Activated T-cell treated with anti-CD3 and anti-CD28 coated beads, Interleukin-2, amount 50 U/mL, for 4 hours (primary cell): ENCODE measurements at regions not wholly inside any gene's neighbourhood (a gene's known extent, or its start where the extent isn't known, plus 50 kb on each side); places are given as distances from the start of the nearest gene placed in this dataset.
"Not testable (repeated sequence)": the region's sequence is repeated elsewhere in the genome, so short reads cannot be mapped to it uniquely, and the experiment has no call there.

Experiments used
- ATAC-seq, 2 donors: fragments of 200-7000 bp; cut with Tn5 transposase; one replicate each; pipeline ENCODE4 v1.10.0; 2021
- DNase-seq: peaks from one replicate; pipeline ENCODE4 v3.0.0-alpha.2; 2020
- H3K27me3 Mint-ChIP-seq: one replicate; pipeline ENCODE4 v1.8.0; 2021; ENCODE audit warnings: low read depth, mixed read lengths
- H3K36me3 Mint-ChIP-seq: one replicate; pipeline ENCODE4 v1.8.0; 2022; ENCODE audit warnings: mixed read lengths; ENCODE audit not compliant: insufficient read depth
- H3K4me1 Mint-ChIP-seq: one replicate; pipeline ENCODE4 v1.8.0; 2021; ENCODE audit warnings: low read depth, mixed read lengths
- H3K4me3 Mint-ChIP-seq: one replicate; pipeline ENCODE4 v1.8.0; 2021; ENCODE audit warnings: mild to moderate bottlenecking, moderate library complexity, mixed read lengths
- H3K9me3 Mint-ChIP-seq: one replicate; pipeline ENCODE4 v1.8.0; 2021; ENCODE audit warnings: mixed read lengths

DNA sequence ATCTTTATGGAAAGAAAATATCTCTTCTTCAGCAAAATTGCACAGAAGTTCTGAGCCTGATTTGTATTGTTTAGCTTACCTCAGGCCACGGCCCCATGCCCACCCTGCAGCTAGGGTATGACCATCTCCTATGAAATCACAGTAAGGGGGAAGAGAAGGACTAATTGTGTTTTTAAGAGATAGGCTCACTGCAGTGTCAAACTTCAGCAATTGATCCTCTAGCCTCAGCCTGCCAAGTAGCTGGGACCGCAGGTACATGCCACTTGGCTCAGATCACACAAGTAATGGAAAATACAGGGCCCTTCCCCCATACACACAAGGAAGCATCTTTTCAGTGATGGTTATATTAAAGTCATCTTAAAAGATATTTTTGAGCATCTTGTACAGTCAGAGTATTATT lies 60.0 kb downstream of the DMAC1 start:
- no peaks in the 10 kb centered on the region for H3K27me3 Mint-ChIP-seq
- ATAC-seq = no peak
- no peak for DNase-seq
- no peaks in the 10 kb centered on the region for H3K4me1 Mint-ChIP-seq
- no peak overlapping the region for H3K4me3 Mint-ChIP-seq
- no peaks in the 10 kb centered on the region for H3K36me3 Mint-ChIP-seq
- H3K9me3 Mint-ChIP-seq = no peaks in the 10 kb centered on the region

DNA sequence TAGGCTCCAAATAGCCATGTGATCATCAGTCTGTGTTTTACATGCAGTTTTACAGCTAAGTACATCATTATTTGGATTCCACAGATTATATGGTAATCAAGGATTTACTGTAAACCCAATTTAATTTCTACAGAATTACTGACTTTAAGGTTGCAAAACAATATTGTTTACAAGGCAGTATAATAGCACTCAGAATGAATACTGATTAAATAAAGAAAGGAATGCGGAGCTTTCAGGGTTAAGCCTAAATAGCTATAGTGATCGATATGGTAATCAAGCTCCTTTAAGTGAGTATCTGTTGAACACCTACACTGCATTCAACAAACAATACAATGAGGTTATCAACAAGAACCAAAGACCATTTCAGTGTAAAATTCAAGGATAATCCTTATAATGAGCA lies 64.3 kb downstream of the DMAC1 start:
- H3K27me3 Mint-ChIP-seq = no peaks in the 10 kb centered on the region
- no peaks in the 10 kb centered on the region for H3K4me1 Mint-ChIP-seq
- no peak overlapping the region for H3K4me3 Mint-ChIP-seq
- DNase-seq (no peak), ATAC-seq (no peak)
- no peaks in the 10 kb centered on the region for H3K36me3 Mint-ChIP-seq
- H3K9me3 Mint-ChIP-seq = no peaks in the 10 kb centered on the region

DNA sequence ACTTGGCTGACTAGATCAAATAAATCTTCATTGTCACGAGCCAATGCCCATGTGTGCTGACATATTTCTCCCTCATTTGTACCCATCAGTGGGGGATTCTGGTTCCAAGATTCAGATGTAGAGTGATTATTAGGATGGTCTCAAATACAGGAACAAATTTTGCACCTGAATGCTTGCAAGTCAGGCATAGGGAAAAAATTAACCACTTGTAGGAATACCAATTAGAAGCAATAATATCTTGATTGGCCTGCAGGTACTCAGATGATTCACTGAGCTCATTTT lies 69.5 kb downstream of the DMAC1 start:
- Mint-ChIP-seq H3K4me1 (no peaks in the 10 kb centered on the region), H3K4me3 (no peak overlapping the region), H3K36me3 (no peaks in the 10 kb centered on the region), H3K9me3 (no peaks in the 10 kb centered on the region), H3K27me3 (no peaks in the 10 kb centered on the region)
- no peak for ATAC-seq
- no peak for DNase-seq

DNA sequence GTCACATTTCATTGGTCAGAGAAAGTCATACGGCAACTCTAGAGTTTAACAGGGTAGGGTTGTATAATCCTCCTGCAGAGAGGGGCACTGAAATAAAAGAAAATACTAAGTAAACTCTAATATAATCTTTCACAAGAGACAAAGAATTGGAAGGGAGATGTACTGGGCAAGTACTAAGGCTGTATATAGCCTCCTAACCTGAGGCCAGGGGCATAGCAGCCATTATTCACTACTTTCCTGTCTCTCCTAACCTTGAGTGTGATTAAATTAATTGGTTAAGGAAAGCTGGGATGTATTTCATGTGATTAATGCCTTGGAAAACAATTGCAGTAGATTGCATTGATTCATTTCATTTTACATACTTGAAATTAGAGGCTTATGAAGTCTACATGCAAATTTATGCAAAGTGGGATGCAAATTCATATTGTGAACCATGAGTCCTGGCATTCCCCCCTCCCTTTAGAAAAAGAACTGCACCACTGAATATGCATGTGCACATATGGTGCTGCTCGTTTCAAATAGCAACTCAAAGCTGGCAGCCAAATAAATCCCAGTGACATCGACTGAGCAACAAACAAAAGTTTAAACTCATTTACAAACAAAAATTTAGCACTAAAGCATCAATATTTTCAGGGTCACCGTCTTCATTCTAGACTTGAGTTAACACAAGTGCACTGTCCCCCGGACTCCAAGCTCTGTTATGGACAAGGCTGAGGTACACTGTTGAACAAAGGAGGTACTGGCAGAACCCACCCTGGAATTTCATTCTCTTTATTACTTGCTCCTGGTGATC lies 70.0 kb downstream of the DMAC1 start:
- no peak for DNase-seq
- Mint-ChIP-seq H3K9me3 (no peaks in the 10 kb centered on the region), H3K27me3 (no peaks in the 10 kb centered on the region), H3K4me3 (no peak overlapping the region), H3K36me3 (no peaks in the 10 kb centered on the region), H3K4me1 (no peaks in the 10 kb centered on the region)
- no peak for ATAC-seq

DNA sequence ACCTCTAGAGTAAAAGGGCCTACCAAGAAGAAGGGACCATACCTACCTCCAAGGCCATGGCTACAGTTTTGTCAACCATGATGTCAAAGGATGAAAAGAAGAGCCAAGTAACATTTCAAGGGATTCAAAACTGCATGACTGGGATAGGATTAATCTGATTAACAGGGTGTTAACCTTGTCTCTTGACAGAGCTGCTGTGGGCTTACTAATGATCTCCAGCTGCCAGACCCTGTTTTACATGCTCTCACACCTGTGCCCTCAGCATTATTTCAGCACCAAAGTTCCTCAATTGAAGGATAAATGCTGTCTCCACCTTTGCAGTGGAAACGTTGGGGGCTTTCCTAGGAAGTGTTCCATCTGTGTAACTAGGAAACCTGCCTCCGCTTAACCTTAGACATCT lies 78.3 kb downstream of the DMAC1 start:
- Mint-ChIP-seq H3K4me1 (no peaks in the 10 kb centered on the region), H3K36me3 (no peaks in the 10 kb centered on the region), H3K27me3 (no peaks in the 10 kb centered on the region), H3K4me3 (no peak overlapping the region), H3K9me3 (no peaks in the 10 kb centered on the region)
- no peak for DNase-seq
- no peak for ATAC-seq

DNA sequence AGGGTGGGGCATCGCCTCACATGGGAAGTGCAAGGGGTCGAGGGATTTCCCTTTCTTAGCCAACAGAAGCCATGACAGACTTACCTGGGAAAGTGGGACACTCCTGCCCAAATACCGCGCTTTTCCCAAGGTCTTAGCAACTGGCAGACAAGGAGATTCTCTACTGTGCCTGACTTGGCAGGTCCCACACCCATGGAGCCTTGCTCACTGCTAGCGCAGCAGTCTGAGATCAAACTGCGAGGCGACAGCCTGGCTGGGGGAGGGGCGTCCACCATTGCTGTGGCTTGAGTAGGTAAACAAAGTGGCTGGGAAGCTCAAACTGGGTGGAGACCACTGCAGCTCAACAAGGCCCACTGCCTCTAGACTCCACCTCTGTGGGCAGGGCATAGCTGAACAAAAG lies 86.5 kb downstream of the DMAC1 start:
- DNase-seq, H3K36me3 Mint-ChIP-seq, H3K4me1 Mint-ChIP-seq, ATAC-seq, H3K27me3 Mint-ChIP-seq, H3K4me3 Mint-ChIP-seq, H3K9me3 Mint-ChIP-seq: not testable (repeated sequence)

DNA sequence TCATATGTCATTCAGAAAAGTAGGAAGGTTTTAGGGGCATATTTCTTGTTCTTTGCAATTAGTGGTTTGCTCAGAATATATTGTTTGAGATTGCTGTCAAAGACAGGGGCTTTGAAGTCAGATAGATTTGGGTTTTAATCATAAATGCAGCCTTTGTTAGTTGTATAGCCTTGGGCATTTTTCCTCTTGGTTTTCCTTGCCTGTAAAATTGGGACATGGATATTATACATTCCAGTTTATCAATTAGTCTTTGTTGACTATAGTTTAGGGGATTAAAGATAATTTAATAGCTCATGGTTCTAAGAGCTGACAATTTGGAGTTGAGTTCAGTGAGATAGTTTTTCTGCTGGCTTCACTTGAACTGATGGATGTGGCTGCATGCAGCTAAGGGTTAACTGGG lies 88.9 kb downstream of the DMAC1 start:
- ATAC-seq (no peak), DNase-seq (no peak)
- H3K4me1 Mint-ChIP-seq = no peaks in the 10 kb centered on the region
- H3K27me3 Mint-ChIP-seq = no peaks in the 10 kb centered on the region
- no peak overlapping the region for H3K4me3 Mint-ChIP-seq
- H3K36me3 Mint-ChIP-seq = no peaks in the 10 kb centered on the region
- no peaks in the 10 kb centered on the region for H3K9me3 Mint-ChIP-seq

DNA sequence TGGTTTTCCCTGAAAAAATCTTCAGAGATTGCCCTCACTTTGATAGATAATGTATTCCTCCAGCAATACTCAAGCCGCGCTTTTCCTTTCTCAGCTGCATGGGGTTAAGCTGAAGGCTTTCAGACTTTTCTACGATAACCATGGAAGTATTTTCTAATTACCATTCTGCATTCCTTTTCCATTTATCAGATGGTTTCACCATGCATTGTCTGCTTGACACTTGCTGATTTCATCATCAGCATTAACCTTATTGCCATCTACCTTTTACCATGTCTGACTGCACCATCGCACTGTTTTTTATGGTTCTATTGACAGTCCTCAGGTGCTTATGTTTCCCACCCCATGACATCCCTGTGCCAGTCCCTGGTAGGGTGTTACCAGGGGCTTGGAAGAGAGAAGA lies 91.6 kb downstream of the DMAC1 start:
- Mint-ChIP-seq H3K4me3 (no peak overlapping the region), H3K9me3 (no peaks in the 10 kb centered on the region), H3K36me3 (no peaks in the 10 kb centered on the region), H3K4me1 (no peaks in the 10 kb centered on the region), H3K27me3 (no peaks in the 10 kb centered on the region)
- DNase-seq (no peak), ATAC-seq (no peak)

DNA sequence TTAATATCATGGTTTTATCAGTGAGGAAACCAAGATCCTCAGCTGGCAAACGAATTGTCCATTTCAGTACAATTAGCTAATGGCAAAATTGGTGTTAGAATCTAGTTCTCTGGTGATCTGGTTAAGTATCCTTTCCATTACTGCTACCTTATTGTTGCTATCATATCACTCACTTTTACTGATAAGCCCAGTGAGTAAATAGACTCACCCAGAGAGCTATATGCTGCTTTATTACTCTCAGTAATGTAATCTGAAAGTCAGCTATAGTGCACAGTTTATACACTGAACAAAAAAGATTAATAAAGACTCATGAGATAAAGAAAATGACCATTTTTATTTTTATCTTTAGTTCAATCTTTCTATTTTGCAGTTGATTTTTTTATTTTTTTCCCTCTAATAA lies 95.0 kb downstream of the DMAC1 start:
- no peaks in the 10 kb centered on the region for H3K4me1 Mint-ChIP-seq
- no peaks in the 10 kb centered on the region for H3K36me3 Mint-ChIP-seq
- H3K4me3 Mint-ChIP-seq = no peak overlapping the region
- no peak for ATAC-seq
- H3K27me3 Mint-ChIP-seq = no peaks in the 10 kb centered on the region
- H3K9me3 Mint-ChIP-seq = no peaks in the 10 kb centered on the region
- no peak for DNase-seq

DNA sequence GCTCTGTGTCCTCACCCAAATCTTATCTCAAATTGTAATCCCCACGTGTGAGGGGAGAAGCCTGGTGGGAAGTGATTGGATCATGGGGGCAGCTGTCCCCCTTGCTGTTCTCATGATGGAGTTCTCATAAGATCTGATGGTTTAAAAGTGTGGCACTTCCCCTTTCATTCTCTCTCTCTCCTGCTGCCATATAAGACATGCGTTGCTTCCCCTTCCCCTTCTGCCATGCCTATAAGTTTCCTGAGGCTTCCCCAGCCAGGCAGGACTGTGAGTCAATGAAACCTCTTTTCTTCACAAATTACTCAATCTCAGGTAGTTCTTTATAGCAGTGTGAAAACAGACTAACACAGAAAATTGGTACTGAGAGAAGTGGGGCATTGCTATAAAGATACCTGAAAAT lies 107.7 kb downstream of the DMAC1 start:
- H3K27me3 Mint-ChIP-seq = no peaks in the 10 kb centered on the region
- H3K4me3 Mint-ChIP-seq = no peak overlapping the region
- no peaks in the 10 kb centered on the region for H3K36me3 Mint-ChIP-seq
- H3K9me3 Mint-ChIP-seq = no peaks in the 10 kb centered on the region
- ATAC-seq (no peak), DNase-seq (no peak)
- no peaks in the 10 kb centered on the region for H3K4me1 Mint-ChIP-seq

DNA sequence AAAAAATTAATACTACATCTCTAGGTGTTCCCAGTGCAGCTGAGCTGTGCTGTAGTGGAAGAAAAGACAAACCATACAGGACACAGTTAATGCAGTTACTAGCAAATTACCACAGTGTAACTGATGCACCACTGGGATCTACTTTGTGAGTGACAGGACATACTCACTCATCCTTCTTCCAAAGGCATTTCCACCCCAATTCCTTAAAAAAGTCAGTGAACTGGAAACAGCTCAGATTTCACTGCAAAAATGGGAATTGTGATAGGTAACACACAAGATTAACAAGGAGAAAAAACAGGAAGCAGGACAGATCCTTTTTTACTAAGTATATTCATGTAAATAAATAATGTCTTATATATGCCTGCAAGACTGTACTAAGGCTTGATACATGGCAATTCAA lies 109.6 kb downstream of the DMAC1 start:
- ATAC-seq (no peak), DNase-seq (no peak)
- no peak overlapping the region for H3K4me3 Mint-ChIP-seq
- no peaks in the 10 kb centered on the region for H3K4me1 Mint-ChIP-seq
- H3K36me3 Mint-ChIP-seq = no peaks in the 10 kb centered on the region
- no peaks in the 10 kb centered on the region for H3K27me3 Mint-ChIP-seq
- no peaks in the 10 kb centered on the region for H3K9me3 Mint-ChIP-seq

DNA sequence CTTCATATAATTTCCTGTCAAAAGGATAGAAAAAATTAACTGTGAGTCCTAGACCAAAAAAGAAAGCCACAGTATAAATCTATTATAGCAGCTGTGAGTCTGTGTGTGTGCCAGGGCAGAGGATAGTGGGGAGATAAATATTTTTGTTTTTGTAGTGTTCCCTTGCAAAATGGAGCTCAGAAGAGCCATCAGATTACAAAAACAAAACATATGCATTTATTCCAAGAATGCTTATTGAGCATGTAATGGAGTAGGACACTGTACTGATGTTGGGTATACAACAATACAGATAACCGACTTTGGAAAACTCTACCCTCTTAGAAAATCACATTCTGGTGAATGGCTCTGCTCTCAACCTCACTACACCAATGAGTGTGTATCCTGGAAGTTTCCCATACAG lies 111.0 kb downstream of the DMAC1 start:
- H3K36me3 Mint-ChIP-seq = no peaks in the 10 kb centered on the region
- DNase-seq (no peak), ATAC-seq (no peak)
- no peaks in the 10 kb centered on the region for H3K9me3 Mint-ChIP-seq
- H3K27me3 Mint-ChIP-seq = no peaks in the 10 kb centered on the region
- no peak overlapping the region for H3K4me3 Mint-ChIP-seq
- no peaks in the 10 kb centered on the region for H3K4me1 Mint-ChIP-seq

DNA sequence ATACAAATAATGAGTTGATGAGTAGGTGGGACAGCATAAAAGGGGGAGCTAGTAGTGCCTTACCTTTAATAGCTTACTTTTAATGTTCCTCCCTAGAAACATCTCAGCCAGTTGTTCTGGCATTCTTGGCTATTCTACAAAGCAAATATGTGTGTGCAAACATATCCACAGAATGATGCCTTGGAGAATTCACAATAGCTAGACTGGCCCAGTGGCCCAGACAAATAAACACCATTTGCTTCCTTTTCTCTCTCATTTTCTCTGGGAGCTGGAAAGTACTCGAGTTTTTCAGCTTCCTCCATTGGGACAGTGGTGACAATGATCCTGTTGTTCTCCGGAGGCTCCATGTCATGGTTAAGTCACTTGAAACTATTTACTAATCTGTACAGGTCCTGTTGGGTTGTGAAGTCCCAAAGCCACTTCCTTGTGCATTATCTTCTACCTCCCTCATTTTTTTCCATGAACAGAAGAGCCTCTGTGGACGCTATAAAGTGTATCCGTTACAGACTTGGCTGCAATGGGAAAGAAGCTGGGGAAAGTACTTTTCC lies 122.9 kb downstream of the DMAC1 start:
- H3K4me3 Mint-ChIP-seq = no peak overlapping the region
- H3K4me1 Mint-ChIP-seq = no peaks in the 10 kb centered on the region
- DNase-seq (no peak), ATAC-seq (no peak)
- no peaks in the 10 kb centered on the region for H3K9me3 Mint-ChIP-seq
- no peaks in the 10 kb centered on the region for H3K36me3 Mint-ChIP-seq
- no peaks in the 10 kb centered on the region for H3K27me3 Mint-ChIP-seq

DNA sequence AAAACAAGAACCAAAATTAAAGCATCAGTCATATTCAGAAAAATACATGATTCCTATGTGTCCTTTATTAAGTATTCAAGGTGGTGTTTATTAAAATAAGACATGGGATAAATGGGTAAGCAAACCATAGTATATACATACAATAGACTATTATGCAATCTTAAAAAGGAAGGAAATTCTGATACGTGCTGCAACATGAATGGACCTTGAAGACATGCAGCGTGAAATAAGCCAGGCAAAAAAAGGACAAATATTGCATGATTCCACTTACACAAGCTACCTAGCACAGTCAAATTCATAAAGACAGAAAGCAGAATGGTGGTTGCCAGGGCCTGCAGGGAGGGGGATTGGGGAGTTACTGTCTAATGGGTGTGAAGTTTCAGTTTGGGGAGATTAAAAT lies 127.7 kb downstream of the DMAC1 start:
- H3K4me3 Mint-ChIP-seq = no peak overlapping the region
- no peaks in the 10 kb centered on the region for H3K4me1 Mint-ChIP-seq
- ATAC-seq (no peak), DNase-seq (no peak)
- H3K9me3 Mint-ChIP-seq = no peaks in the 10 kb centered on the region
- H3K27me3 Mint-ChIP-seq = peaks cover 3% of the 10 kb centered on the region
- no peaks in the 10 kb centered on the region for H3K36me3 Mint-ChIP-seq

DNA sequence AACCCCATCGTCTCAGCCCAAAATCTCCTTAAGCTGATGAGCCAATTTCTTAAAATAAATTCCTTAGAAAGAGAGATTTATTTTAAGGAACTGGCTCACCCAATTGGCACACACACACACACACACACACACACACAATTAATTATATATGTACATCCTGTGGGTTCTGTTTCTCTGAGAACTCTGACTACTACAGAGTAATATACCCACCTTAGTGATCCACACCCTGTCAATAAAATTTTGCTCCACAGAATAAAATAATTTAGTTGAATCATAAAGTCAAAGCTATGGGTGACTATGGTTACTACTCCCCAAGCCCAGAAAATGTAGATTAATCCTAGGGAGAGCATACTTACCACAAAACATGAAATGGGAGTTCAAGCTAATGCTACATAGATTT lies 131.0 kb downstream of the DMAC1 start:
- Mint-ChIP-seq H3K9me3 (no peaks in the 10 kb centered on the region), H3K4me1 (no peaks in the 10 kb centered on the region)

DNA sequence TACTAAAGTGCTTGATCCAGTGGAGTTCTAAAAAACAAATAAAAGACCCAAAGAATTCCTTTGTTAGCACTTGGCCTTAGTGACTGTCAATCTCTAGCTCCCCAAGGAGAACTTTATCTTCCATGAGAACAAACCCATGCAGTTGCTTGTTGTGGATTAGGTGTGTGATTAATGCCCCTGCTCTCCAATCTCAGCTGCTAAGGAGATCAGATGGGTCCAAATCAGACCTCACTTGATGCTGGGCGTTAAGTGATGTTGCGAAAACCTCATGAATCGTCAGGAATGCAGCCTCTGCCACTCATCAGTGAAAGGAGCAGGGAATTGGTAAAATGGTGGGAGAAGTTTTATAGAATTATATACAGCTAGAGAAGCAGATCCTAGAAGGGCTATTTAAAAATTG lies 133.7 kb downstream of the DMAC1 start:
- Mint-ChIP-seq H3K27me3 (peaks cover 6% of the 10 kb centered on the region), H3K9me3 (no peaks in the 10 kb centered on the region), H3K36me3 (no peaks in the 10 kb centered on the region), H3K4me3 (no peak overlapping the region), H3K4me1 (no peaks in the 10 kb centered on the region)
- ATAC-seq (no peak), DNase-seq (no peak)

More for the DNA sequence above, 131.0 kb downstream of the DMAC1 start:
- peaks cover 3% of the 10 kb centered on the region for H3K27me3 Mint-ChIP-seq
- H3K36me3 Mint-ChIP-seq = no peaks in the 10 kb centered on the region
- H3K4me3 Mint-ChIP-seq = no peak overlapping the region
- DNase-seq (no peak), ATAC-seq (no peak)
